SK-N-SH treated with all-trans-retinoic acid at 6 μM for 48 hours (cell line): ENCODE measurements at regions not wholly inside any gene's neighbourhood (a gene's known extent, or its start where the extent isn't known, plus 50 kb on each side); places are given as distances from the start of the nearest gene placed in this dataset.

Source experiments
- PATZ1 ChIP-seq: fragments of 250-450 bp; sonication (Bioruptor Pico); IDR thresholded peaks from 2 replicates; pipeline ENCODE4 v1.8.0; 2020; ENCODE audit warnings: mild to moderate bottlenecking, moderate library complexity, borderline replicate concordance
- ZFP3 ChIP-seq: fragments of 250-450 bp; sonication (Bioruptor Pico); IDR thresholded peaks from 2 replicates; pipeline ENCODE4 v1.5.0; 2020; ENCODE audit warnings: mild to moderate bottlenecking, moderate library complexity
- ZFP30 ChIP-seq: fragments of 450-650 bp; formaldehyde crosslinking; IDR thresholded peaks from 2 replicates; pipeline ENCODE4 v1.5.0; 2022; ENCODE audit warnings: mild to moderate bottlenecking, moderate library complexity

GRCh38 chr10:33609546-33609945 lies 275.1 kb upstream of the NRP1 start:
- no peak for TF ChIP-seq ZFP3 (CRISPR knock-in tag)
- TF ChIP-seq PATZ1 (CRISPR knock-in tag) = no peak
- no peak for TF ChIP-seq ZFP30 (CRISPR knock-in tag)
